Kidney tubule cell (primary cell): ENCODE measurements at regions not wholly inside any gene's neighbourhood (a gene's known extent, or its start where the extent isn't known, plus 50 kb on each side); places are given as distances from the start of the nearest gene placed in this dataset.

Source experiments
- DNase-seq: peaks from one replicate; pipeline ENCODE4 v3.0.0-alpha.2; 2018; ENCODE audit warnings: low spot score

- no peak for DNase-seq
Measured at GRCh38 chr15:81987628-81988027, 58.2 kb downstream of the MEX3B start.

- DNase-seq, result no peak
Measured at GRCh38 chr15:81983497-81983896, 62.3 kb downstream of the MEX3B start.

GRCh38 chr15:81982808-81983207, 63.0 kb downstream of the MEX3B start:
- DNase-seq, result no peak

- no peak for DNase-seq
Measured at GRCh38 chr15:81981908-81982307, 63.9 kb downstream of the MEX3B start.

- no peak for DNase-seq
Measured at GRCh38 chr15:81977464-81977863, 68.4 kb downstream of the MEX3B start.

GRCh38 chr15:81968691-81969090, 77.1 kb downstream of the MEX3B start:
- no peak for DNase-seq

GRCh38 chr15:81966631-81967030, 79.2 kb downstream of the MEX3B start:
- DNase-seq, result no peak

GRCh38 chr15:81962482-81962881, 83.3 kb downstream of the MEX3B start:
- no peak for DNase-seq

GRCh38 chr15:81959196-81959595, 86.6 kb downstream of the MEX3B start:
- DNase-seq, result no peak

GRCh38 chr15:81957698-81958097, 88.1 kb downstream of the MEX3B start:
- DNase-seq, result no peak

GRCh38 chr15:81955382-81956062, 90.3 kb downstream of the MEX3B start:
- no peak for DNase-seq

GRCh38 chr15:81954158-81954783, 91.5 kb downstream of the MEX3B start:
- DNase-seq, result no peak

- DNase-seq, result no peak
Measured at GRCh38 chr15:81950841-81951414, 94.9 kb downstream of the MEX3B start.

GRCh38 chr15:81948751-81949150, 97.1 kb downstream of the MEX3B start:
- no peak for DNase-seq

- DNase-seq, result no peak
Measured at GRCh38 chr15:81948222-81948621, 97.6 kb downstream of the MEX3B start.

GRCh38 chr15:81947548-81947947, 98.3 kb downstream of the MEX3B start:
- no peak for DNase-seq

GRCh38 chr15:81945014-81945615, 100.7 kb downstream of the MEX3B start:
- DNase-seq, result no peak

GRCh38 chr15:81942655-81943195, 103.1 kb downstream of the MEX3B start:
- DNase-seq, result no peak

- DNase-seq, result no peak
Measured at GRCh38 chr15:81942157-81942556, 103.7 kb downstream of the MEX3B start.

GRCh38 chr15:81941479-81941878, 104.3 kb downstream of the MEX3B start:
- no peak for DNase-seq

- DNase-seq, result no peak
Measured at GRCh38 chr15:81940467-81941451, 105.1 kb downstream of the MEX3B start.
